D721Med (cell line): ENCODE measurements at regions not wholly inside any gene's neighbourhood (a gene's known extent, or its start where the extent isn't known, plus 50 kb on each side); places are given as distances from the start of the nearest gene placed in this dataset.
"Not testable (repeated sequence)": the region's sequence is repeated elsewhere in the genome, so short reads cannot be mapped to it uniquely, and the experiment has no call there.

ENCODE experiments used
- DNase-seq: peaks from one replicate; pipeline ENCODE4 v3.0.0; 2011; ENCODE audit warnings: low spot score; ENCODE audit not compliant: insufficient read length
- FAIRE-seq: peaks from 2 replicates; lab custom pipeline; 2011; peaks lifted over from hg19 to GRCh38; lab: Jason Lieb, UNC
- CTCF ChIP-seq: IDR thresholded peaks from 2 replicates; pipeline ENCODE4 v1.5.1; 2012; ENCODE audit warnings: mild to moderate bottlenecking, control low read depth; ENCODE audit not compliant: insufficient read depth; ENCODE audit errors: missing control alignments

GRCh38 chr13:48831248-48831647, 144.5 kb upstream of the FNDC3A start:
- TF ChIP-seq CTCF, result no peak
- FAIRE-seq (no peak), DNase-seq (no peak)

GRCh38 chr13:48833412-48833811, 142.3 kb upstream of the FNDC3A start:
- no peak for TF ChIP-seq CTCF

GRCh38 chr13:48835326-48835725, 140.4 kb upstream of the FNDC3A start:
- not testable (repeated sequence) for DNase-seq, FAIRE-seq

More at GRCh38 chr13:48833412-48833811, 142.3 kb upstream of the FNDC3A start:
- FAIRE-seq (no peak), DNase-seq (no peak)

- peak; percentile 11 for FAIRE-seq
- no peak for DNase-seq
- TF ChIP-seq CTCF, result no peak
Measured at GRCh38 chr13:48838193-48838973, 137.3 kb upstream of the FNDC3A start.

- TF ChIP-seq CTCF, result no peak
- FAIRE-seq, result no peak
- no peak for DNase-seq
Measured at GRCh38 chr13:48839171-48839570, 136.5 kb upstream of the FNDC3A start.

- no peak for FAIRE-seq
Measured at GRCh38 chr13:48840366-48840765, 135.3 kb upstream of the FNDC3A start.

GRCh38 chr13:48842316-48842715, 133.4 kb upstream of the FNDC3A start:
- FAIRE-seq (no peak), DNase-seq (no peak)
- no peak for TF ChIP-seq CTCF

More at GRCh38 chr13:48840366-48840765, 135.3 kb upstream of the FNDC3A start:
- no peak for DNase-seq
- TF ChIP-seq CTCF, result no peak
